Anterior cingulate cortex (tissue), 58 donors: ENCODE measurements at regions not wholly inside any gene's neighbourhood (a gene's known extent, or its start where the extent isn't known, plus 50 kb on each side); places are given as distances from the start of the nearest gene placed in this dataset.

ENCODE experiments used
- DNase-seq, 58 donors: peaks; one replicate each; lab custom pipeline; 2025; lab: John Stamatoyannopoulos, UW

- no peak for DNase-seq
Measured at GRCh38 chr4:123825596-123826291, 429.1 kb downstream of the SPRY1 start.

- DNase-seq: no peak
Measured at GRCh38 chr4:123826896-123827295, 430.3 kb downstream of the SPRY1 start.

DNA sequence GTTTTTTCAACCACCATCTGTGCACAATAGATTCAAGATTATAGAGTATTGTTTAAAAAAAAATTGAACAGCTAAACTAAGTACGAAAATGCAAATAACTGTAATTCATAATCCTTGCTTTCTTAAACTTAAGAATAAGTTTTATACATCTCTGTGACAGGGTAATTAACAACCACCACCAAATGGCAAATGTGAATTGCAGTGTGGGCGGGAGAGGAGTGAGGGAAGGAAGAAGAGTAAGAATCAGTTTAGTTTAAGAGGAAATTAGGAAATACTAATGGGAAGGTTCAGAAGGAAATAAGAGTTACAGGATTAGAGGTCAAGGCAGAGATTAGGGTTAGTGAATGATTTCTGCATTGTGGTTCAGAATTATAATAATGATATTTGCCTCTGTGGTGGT is 430.9 kb downstream of the SPRY1 start:
- DNase-seq: no peak

DNA sequence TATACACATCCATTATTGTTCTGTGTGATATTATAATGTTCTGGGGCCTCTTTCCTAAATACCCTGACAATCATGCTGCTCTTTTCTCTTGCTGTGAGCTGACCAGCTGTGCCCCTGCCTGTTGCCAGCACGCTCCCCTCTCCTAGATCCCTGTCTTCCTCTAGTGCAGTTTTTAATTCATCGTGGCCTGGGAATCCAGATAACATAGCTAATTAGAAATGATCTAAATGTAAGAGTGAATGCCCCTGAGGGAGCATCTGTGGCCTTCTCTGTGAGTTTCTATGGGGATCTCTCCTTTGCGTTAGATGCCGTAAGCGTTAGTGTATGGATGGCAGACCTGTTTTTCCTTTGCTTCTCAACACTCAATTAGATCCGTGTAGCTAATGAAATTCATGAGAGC is 434.3 kb downstream of the SPRY1 start:
- DNase-seq: no peak

- peak in 1 of 58 donors; percentile 8 for DNase-seq
Measured at GRCh38 chr4:123832173-123833026, 435.8 kb downstream of the SPRY1 start.

GRCh38 chr4:123833171-123833643 is 436.6 kb downstream of the SPRY1 start:
- no peak for DNase-seq

GRCh38 chr4:123835831-123836590 is 439.4 kb downstream of the SPRY1 start:
- DNase-seq: no peak

- no peak for DNase-seq
Measured at GRCh38 chr4:123836851-123837595, 440.4 kb downstream of the SPRY1 start.

GRCh38 chr4:123838474-123838873 is 441.9 kb downstream of the SPRY1 start:
- DNase-seq: no peak

- DNase-seq: no peak
Measured at GRCh38 chr4:123840197-123840596, 443.6 kb downstream of the SPRY1 start.

- DNase-seq: no peak
Measured at GRCh38 chr4:123841447-123842121, 445.0 kb downstream of the SPRY1 start.

DNA sequence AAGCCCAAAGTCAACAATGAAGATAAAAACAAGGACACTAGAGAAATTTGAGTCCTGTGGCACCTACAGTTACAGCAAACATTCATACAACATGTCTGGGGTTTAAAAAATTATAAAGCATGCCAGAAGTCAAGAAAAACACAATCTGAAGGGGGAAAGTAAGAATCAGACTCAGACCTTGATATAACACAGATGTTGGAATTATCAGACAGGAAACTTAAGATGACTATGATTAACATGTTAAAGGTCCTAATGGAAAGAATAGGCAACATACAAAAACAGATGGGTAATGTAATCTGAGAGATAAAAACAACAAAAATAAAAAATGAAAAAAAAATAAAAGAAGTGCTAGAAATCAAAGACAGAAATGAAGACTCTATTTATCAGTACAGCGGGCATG is 446.5 kb downstream of the SPRY1 start:
- DNase-seq: no peak

DNA sequence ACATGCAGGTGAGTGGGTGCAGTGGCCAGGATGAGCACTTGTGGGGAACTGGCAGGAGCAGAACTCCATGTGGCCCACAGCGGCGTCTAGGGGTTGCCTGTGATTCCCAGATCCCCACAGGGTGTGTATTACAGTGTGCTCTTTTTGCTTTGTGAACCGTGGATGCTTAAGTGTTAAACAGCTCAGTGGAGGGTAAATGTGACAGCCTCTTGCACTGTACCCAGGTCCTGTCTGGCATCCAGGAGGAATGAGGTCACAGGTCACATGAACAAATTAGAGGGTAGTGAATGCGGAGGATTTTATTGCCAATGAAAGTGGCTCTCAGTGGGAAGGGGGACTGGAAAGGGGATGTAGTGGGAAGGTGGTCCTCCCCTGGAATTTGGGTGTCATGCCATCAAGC is 447.8 kb downstream of the SPRY1 start:
- DNase-seq: no peak

- no peak for DNase-seq
Measured at GRCh38 chr4:123846092-123846491, 449.5 kb downstream of the SPRY1 start.

DNA sequence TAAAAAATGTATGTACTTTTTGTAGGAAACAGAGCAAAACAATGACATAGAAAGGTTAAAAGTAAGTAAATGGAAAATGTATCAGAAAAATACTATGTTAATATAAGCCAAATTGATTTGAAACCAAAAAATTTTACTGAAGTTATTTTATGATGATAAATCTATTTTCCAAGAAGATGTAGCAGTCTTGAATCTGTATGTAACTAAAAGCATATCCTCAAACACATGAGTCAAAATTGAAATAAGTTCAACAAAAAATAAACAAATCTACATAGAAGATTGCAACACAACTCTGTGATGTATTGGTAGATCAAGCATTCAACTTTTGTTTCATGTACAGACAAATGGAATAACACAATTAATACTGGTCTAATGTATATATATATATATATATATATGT is 450.0 kb downstream of the SPRY1 start:
- DNase-seq: no peak

- DNase-seq: no peak
Measured at GRCh38 chr4:123848606-123849005, 452.0 kb downstream of the SPRY1 start.

- no peak for DNase-seq
Measured at GRCh38 chr4:123849495-123849894, 452.9 kb downstream of the SPRY1 start.

DNA sequence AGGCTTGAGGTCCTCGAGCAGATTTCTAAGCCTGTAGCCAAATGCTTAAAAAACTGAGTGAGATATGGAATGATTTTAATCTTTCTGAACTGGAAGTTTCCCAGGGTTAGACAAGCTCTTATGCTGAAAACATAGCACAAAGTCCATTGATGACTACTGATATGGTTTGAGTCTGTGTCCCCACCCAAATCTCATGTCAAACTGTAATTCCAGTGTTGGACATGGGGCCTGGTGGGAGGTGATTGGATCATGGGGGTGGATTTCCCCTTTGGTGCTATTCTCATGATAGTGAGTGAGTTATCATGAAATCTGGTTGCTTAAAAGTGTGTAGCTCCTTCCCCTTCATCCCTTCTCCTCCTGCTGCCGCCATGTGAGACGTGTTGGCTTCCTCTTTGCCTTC is 454.9 kb downstream of the SPRY1 start:
- no peak for DNase-seq

DNA sequence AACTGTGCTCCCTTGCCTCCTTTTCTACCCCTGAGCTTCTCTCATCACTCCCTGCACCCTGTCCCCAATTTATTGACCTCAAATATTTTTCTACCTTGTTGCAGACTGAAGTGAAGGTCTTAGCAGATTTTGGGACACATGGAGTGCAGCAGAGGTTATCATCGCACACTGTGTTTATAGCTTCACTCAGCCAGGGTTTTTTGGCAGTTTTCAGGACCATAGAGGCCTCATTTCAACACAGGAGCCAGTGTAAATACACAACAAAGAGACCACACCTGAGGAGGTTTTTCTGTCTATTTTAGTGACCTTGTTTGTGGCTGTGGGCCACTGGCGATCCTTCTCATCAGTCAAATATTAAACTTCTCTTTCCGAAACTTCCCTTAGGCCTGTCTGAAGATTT is 457.1 kb downstream of the SPRY1 start:
- DNase-seq: no peak
